ENCODE measurements at regions not wholly inside any gene's neighbourhood (a gene's known extent, or its start where the extent isn't known, plus 50 kb on each side); places are given as distances from the start of the nearest gene placed in this dataset.
"Not testable (repeated sequence)": the region's sequence is repeated elsewhere in the genome, so short reads cannot be mapped to it uniquely, and the experiment has no call there.

DNA sequence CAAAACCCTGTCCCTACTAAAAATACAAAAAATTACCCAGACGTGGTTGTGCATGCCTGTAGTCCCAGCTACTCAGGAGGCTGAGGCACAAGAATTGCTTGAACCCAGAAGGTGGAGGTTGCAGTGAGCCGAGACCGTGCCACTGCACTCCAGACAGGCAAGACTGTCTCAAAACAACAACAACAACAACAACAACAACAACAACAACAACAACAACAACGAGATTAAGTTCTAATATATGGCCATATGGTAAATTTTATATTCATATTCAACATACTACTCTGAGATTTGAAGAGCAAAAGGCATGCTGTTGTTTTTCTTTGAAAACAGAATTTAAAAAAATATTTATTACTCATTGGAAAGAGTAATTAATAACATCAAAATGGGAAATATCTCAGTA lies 80.2 kb upstream of the CD28 start:
- not testable (repeated sequence) for TF ChIP-seq CTCF, POLR2A (IDR thresholded peaks at IDR 0.05)
